Activated B cell treated with CpG ODN at 0.5 μM for 24 hours (primary cell): ENCODE measurements at regions not wholly inside any gene's neighbourhood (a gene's known extent, or its start where the extent isn't known, plus 50 kb on each side); places are given as distances from the start of the nearest gene placed in this dataset.

ENCODE experiments used
- ATAC-seq: fragments of 200-7000 bp; cut with Tn5 transposase; one replicate; pipeline ENCODE4 v1.10.0; 2021; ENCODE audit warnings: low read depth, mild to moderate bottlenecking, moderate library complexity
- CTCF ChIA-PET: fragments of 350-600 bp; sonication (Branson Sonifier 250); formaldehyde crosslinking; loops from one replicate; lab custom pipeline; 2021; ENCODE audit warnings: antibody characterized with exemption; lab: Charles Lee
- POLR2A ChIA-PET: fragments of 350-600 bp; sonication (Branson Sonifier 250); formaldehyde crosslinking; loops from one replicate; lab custom pipeline; 2021; ENCODE audit warnings: antibody characterized with exemption; lab: Charles Lee
- DNase-seq: peaks from one replicate; pipeline ENCODE4 v3.0.0; 2022
- H3K27ac Mint-ChIP-seq: one replicate; pipeline ENCODE4 v1.8.0; 2020; ENCODE audit warnings: mixed read lengths
- H3K27me3 Mint-ChIP-seq: one replicate; pipeline ENCODE4 v1.8.0; 2021; ENCODE audit warnings: mixed read lengths
- H3K36me3 Mint-ChIP-seq: one replicate; pipeline ENCODE4 v1.8.0; 2021; ENCODE audit warnings: low read depth, mixed read lengths
- H3K4me1 Mint-ChIP-seq: one replicate; pipeline ENCODE4 v1.8.0; 2021; ENCODE audit warnings: mixed read lengths
- H3K4me3 Mint-ChIP-seq: one replicate; pipeline ENCODE4 v1.8.0; 2020; ENCODE audit warnings: mild to moderate bottlenecking, mixed read lengths
- H3K9me3 Mint-ChIP-seq: one replicate; pipeline ENCODE4 v1.8.0; 2020; ENCODE audit warnings: mixed read lengths
- CTCF ChIP-seq: fragments of 200-600 bp; IDR thresholded peaks from one replicate; pipeline ENCODE4 v1.8.0; 2022; ENCODE audit warnings: antibody characterized with exemption, mild to moderate bottlenecking
- intact Hi-C: fragments of 100-400 bp; cut with micrococcal nuclease; formaldehyde crosslinking; loops from one replicate; pipeline ENCODE4 v1.15.1; 2024

GRCh38 chr21:23861911-23862504, 1745.3 kb downstream of the MRPL39 start:
- H3K27ac Mint-ChIP-seq, result peak overlapping the region; percentile 75
- H3K36me3 Mint-ChIP-seq, result no peaks in the 10 kb centered on the region
- ChIA-PET POLR2A (no interaction called here), CTCF (interaction anchor here (1.4 kb wide), 1 partner anchor 107 kb away, joined by 7 read pairs; no protein-coding TSS in a partner anchor)
- ATAC-seq (peak; percentile 71), DNase-seq (no peak)
- peak overlapping the region; percentile 29 for H3K4me3 Mint-ChIP-seq
- no peaks in the 10 kb centered on the region for H3K27me3 Mint-ChIP-seq
- intact Hi-C loops, result loop anchor here (5.0 kb wide), 1 partner anchor 60 kb away; no protein-coding TSS in a partner anchor
- no peak for TF ChIP-seq CTCF
- no peaks in the 10 kb centered on the region for H3K9me3 Mint-ChIP-seq
- peaks cover 39% of the 10 kb centered on the region for H3K4me1 Mint-ChIP-seq

- ATAC-seq (no peak), DNase-seq (no peak)
- no peaks in the 10 kb centered on the region for H3K36me3 Mint-ChIP-seq
- H3K27me3 Mint-ChIP-seq, result no peaks in the 10 kb centered on the region
- H3K27ac Mint-ChIP-seq, result no peak overlapping the region
- CTCF ChIA-PET, result no interaction called here
- POLR2A ChIA-PET, result no interaction called here
- H3K4me1 Mint-ChIP-seq, result peaks cover 38% of the 10 kb centered on the region
- no peak for TF ChIP-seq CTCF
- intact Hi-C loops, result loop anchor here (10.0 kb wide), 2 partner anchors 416 to 1036 kb away; no protein-coding TSS in a partner anchor
- no peak overlapping the region for H3K4me3 Mint-ChIP-seq
- H3K9me3 Mint-ChIP-seq, result no peaks in the 10 kb centered on the region
Measured at GRCh38 chr21:23858878-23859277, 1748.4 kb downstream of the MRPL39 start.

GRCh38 chr21:23853796-23854379, 1753.4 kb downstream of the MRPL39 start:
- no peaks in the 10 kb centered on the region for H3K27me3 Mint-ChIP-seq
- TF ChIP-seq CTCF, result no peak
- intact Hi-C loops, result loop anchor here (1.0 to 10.0 kb wide), 9 partner anchors 114 to 1532 kb away; no protein-coding TSS in a partner anchor
- H3K4me1 Mint-ChIP-seq, result peaks cover 15% of the 10 kb centered on the region
- H3K9me3 Mint-ChIP-seq, result no peaks in the 10 kb centered on the region
- DNase-seq (no peak), ATAC-seq (peak; percentile 67)
- no peak overlapping the region for H3K27ac Mint-ChIP-seq
- CTCF ChIA-PET, result interaction anchor here (0.6 to 7.0 kb wide), 11 partner anchors 10 to 1532 kb away, joined by 3 to 65 read pairs (median 4); no protein-coding TSS in a partner anchor
- no peaks in the 10 kb centered on the region for H3K36me3 Mint-ChIP-seq
- POLR2A ChIA-PET, result interaction anchor here (0.6 kb wide), 1 partner anchor 115 kb away, joined by 3 read pairs; no protein-coding TSS in a partner anchor
- H3K4me3 Mint-ChIP-seq, result no peak overlapping the region

GRCh38 chr21:23837564-23837963, 1769.7 kb downstream of the MRPL39 start:
- CTCF ChIA-PET, result no interaction called here
- no peak overlapping the region for H3K4me3 Mint-ChIP-seq
- no peak for ATAC-seq

More at GRCh38 chr21:23837564-23837963, 1769.7 kb downstream of the MRPL39 start:
- H3K36me3 Mint-ChIP-seq, result no peaks in the 10 kb centered on the region
- H3K27me3 Mint-ChIP-seq, result no peaks in the 10 kb centered on the region
- no peak for DNase-seq
- POLR2A ChIA-PET, result no interaction called here
- TF ChIP-seq CTCF, result no peak
- H3K9me3 Mint-ChIP-seq, result peaks cover 11% of the 10 kb centered on the region
- no peak overlapping the region for H3K27ac Mint-ChIP-seq
- peaks cover 10% of the 10 kb centered on the region for H3K4me1 Mint-ChIP-seq
- intact Hi-C loops, result no loop called here
